ENCODE measurements at regions not wholly inside any gene's neighbourhood (a gene's known extent, or its start where the extent isn't known, plus 50 kb on each side); places are given as distances from the start of the nearest gene placed in this dataset.

- CTCF ChIA-PET, result no interaction called here
- Histone ChIP-seq H3K4me3 (ENCODE audit: low read length) (no peak overlapping the region), H3K9me3 (ENCODE audit: low read length) (no peaks in the 10 kb centered on the region), H3K36me3 (ENCODE audit: insufficient read depth, low read length) (no peaks in the 10 kb centered on the region), H3K4me1 (ENCODE audit: insufficient read depth, low read length) (no peaks in the 10 kb centered on the region), H3K27ac (ENCODE audit: low read depth, low read length) (no peak overlapping the region), H3K27me3 (ENCODE audit: insufficient read depth, low read length, poor library complexity, severe bottlenecking) (no peaks in the 10 kb centered on the region)
- H3K4me1 Mint-ChIP-seq, result no peaks in the 10 kb centered on the region
- no peak for DNase-seq
- POLR2A ChIA-PET, result no interaction called here
- no peaks in the 10 kb centered on the region for H3K36me3 Mint-ChIP-seq
- H3K27me3 Mint-ChIP-seq, result peaks cover 0 to 3% of the 10 kb centered on the region in 2 donors
- H3K9me3 Mint-ChIP-seq, result no peaks in the 10 kb centered on the region
- H3K27ac Mint-ChIP-seq, result no peak overlapping the region
- no peak overlapping the region for H3K4me3 Mint-ChIP-seq
Observed at GRCh38 chr11:15896530-15896929, 459.8 kb downstream of the SOX6 start.

DNA sequence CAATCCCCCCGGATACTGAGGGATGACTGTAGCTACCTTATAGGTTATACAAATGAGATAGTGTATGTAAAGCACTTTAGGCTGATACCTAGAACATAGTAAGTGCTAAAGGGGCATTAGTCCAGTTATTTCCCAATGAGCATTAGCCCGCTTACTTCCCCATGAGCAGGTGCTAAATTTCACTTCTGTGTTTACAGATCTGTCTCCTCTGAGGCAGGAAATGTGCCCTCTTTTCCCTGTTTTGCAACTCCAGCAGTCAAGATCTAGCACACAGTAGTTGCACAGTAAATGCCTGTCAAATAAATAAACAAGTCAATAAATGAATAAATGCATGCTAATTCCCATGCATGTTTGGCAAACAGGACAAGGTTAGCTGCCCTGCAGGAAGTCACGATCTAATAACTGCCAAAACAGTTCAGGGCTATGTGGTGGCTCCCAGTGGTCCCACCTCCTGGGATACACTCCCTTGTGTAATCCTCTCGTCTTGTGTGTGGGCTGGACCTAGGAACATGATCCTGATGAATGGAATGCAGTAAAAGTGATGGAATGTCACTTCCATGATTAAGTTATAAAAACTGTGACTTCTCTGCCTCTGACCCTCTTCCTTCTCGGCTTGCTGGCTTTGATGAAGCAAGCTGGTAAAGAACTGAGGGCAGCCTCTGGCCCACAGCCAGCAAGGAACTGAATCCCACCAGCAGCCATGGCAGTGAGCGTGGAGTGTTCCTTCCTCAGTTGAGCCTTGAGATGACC, 459.0 kb downstream of the SOX6 start:
- Mint-ChIP-seq H3K4me3 (no peak overlapping the region), H3K4me1 (no peaks in the 10 kb centered on the region), H3K27ac (no peak overlapping the region), H3K36me3 (no peaks in the 10 kb centered on the region), H3K9me3 (no peaks in the 10 kb centered on the region), H3K27me3 (peaks cover 0 to 2% of the 10 kb centered on the region in 2 donors)
- H3K9me3 ChIP-seq (ENCODE audit: low read length), result no peaks in the 10 kb centered on the region
- H3K4me3 ChIP-seq (ENCODE audit: low read length), result no peak overlapping the region
- ChIA-PET CTCF (no interaction called here), POLR2A (no interaction called here)
- H3K36me3 ChIP-seq (ENCODE audit: insufficient read depth, low read length), result no peaks in the 10 kb centered on the region
- H3K4me1 ChIP-seq (ENCODE audit: insufficient read depth, low read length), result no peaks in the 10 kb centered on the region
- no peak for DNase-seq
- no peak overlapping the region for H3K27ac ChIP-seq (ENCODE audit: low read depth, low read length)
- H3K27me3 ChIP-seq (ENCODE audit: insufficient read depth, low read length, poor library complexity, severe bottlenecking), result no peaks in the 10 kb centered on the region

- POLR2A ChIA-PET, result no interaction called here
- no peaks in the 10 kb centered on the region for H3K27me3 Mint-ChIP-seq
Observed at GRCh38 chr11:15901054-15901453, 455.3 kb downstream of the SOX6 start.

DNA sequence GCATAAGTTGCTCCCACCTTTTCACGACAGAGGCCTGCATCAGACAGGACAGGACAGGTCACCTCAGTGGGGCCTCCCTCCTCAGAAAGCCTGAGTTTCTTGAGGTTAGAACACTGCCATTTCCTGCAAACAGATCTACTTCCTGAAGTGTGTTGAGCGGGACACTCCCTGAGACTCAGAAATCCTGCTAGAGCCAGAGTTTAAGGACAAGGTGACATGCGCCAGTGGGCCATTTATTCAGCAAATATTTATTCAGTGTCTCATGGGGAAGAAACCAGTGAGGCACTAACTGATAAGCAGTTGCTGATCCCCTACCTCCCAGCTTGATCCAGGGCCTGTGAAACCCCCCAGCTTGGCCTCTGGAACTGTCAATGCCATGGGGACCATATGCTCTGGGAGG, 454.6 kb downstream of the SOX6 start:
- Mint-ChIP-seq H3K27ac (no peak overlapping the region), H3K4me1 (no peaks in the 10 kb centered on the region), H3K4me3 (no peak overlapping the region), H3K27me3 (no peaks in the 10 kb centered on the region), H3K9me3 (peaks cover 0 to 2% (median 0%) of the 10 kb centered on the region in 5 donors), H3K36me3 (no peaks in the 10 kb centered on the region)
- ChIA-PET CTCF (no interaction called here), POLR2A (no interaction called here)
- Histone ChIP-seq H3K9me3 (ENCODE audit: low read length) (no peaks in the 10 kb centered on the region), H3K27me3 (ENCODE audit: insufficient read depth, low read length, poor library complexity, severe bottlenecking) (no peaks in the 10 kb centered on the region), H3K4me1 (ENCODE audit: insufficient read depth, low read length) (no peaks in the 10 kb centered on the region), H3K4me3 (ENCODE audit: low read length) (no peak overlapping the region), H3K36me3 (ENCODE audit: insufficient read depth, low read length) (no peaks in the 10 kb centered on the region), H3K27ac (ENCODE audit: low read depth, low read length) (no peak overlapping the region)
- no peak for DNase-seq

More at GRCh38 chr11:15901054-15901453, 455.3 kb downstream of the SOX6 start:
- no peaks in the 10 kb centered on the region for H3K4me1 Mint-ChIP-seq
- no peaks in the 10 kb centered on the region for H3K36me3 ChIP-seq (ENCODE audit: insufficient read depth, low read length)
- H3K9me3 Mint-ChIP-seq, result peaks cover 0 to 2% (median 0%) of the 10 kb centered on the region in 5 donors
- DNase-seq, result no peak
- CTCF ChIA-PET, result no interaction called here
- no peaks in the 10 kb centered on the region for H3K36me3 Mint-ChIP-seq
- H3K9me3 ChIP-seq (ENCODE audit: low read length), result no peaks in the 10 kb centered on the region
- H3K27ac Mint-ChIP-seq, result no peak overlapping the region
- H3K4me3 Mint-ChIP-seq, result no peak overlapping the region
- H3K4me3 ChIP-seq (ENCODE audit: low read length), result no peak overlapping the region
- H3K4me1 ChIP-seq (ENCODE audit: insufficient read depth, low read length), result no peaks in the 10 kb centered on the region
- H3K27me3 ChIP-seq (ENCODE audit: insufficient read depth, low read length, poor library complexity, severe bottlenecking), result no peaks in the 10 kb centered on the region
- H3K27ac ChIP-seq (ENCODE audit: low read depth, low read length), result no peak overlapping the region

DNA sequence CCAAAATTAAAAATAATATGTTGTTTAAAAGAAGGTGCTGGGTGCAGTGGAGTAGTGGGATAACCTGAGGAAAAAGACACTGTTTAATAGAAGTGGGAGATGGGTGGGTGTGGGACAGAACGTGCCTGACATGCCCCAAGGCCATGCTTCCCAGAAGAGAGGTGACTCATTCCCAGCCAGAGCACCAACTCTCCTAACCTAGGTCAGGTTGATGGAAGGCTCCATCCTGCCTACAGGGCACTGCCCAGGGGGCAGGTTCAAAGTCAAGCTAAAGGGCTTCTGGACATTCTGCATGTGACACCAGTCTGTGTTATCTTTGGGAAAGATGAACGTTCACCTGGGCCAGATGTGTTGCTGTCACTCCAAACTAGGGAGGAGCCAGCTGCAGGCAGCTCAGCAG, 453.1 kb downstream of the SOX6 start:
- no peak for DNase-seq
- H3K4me1 Mint-ChIP-seq, result no peaks in the 10 kb centered on the region
- no peak overlapping the region for H3K4me3 Mint-ChIP-seq
- H3K27ac Mint-ChIP-seq, result no peak overlapping the region
- Histone ChIP-seq H3K36me3 (ENCODE audit: insufficient read depth, low read length) (no peaks in the 10 kb centered on the region), H3K27ac (ENCODE audit: low read depth, low read length) (no peak overlapping the region), H3K9me3 (ENCODE audit: low read length) (no peaks in the 10 kb centered on the region), H3K27me3 (ENCODE audit: insufficient read depth, low read length, poor library complexity, severe bottlenecking) (no peaks in the 10 kb centered on the region), H3K4me3 (ENCODE audit: low read length) (no peak overlapping the region), H3K4me1 (ENCODE audit: insufficient read depth, low read length) (no peaks in the 10 kb centered on the region)
- POLR2A ChIA-PET, result no interaction called here
- H3K9me3 Mint-ChIP-seq, result peaks cover 0 to 2% (median 0%) of the 10 kb centered on the region in 5 donors
- no peaks in the 10 kb centered on the region for H3K27me3 Mint-ChIP-seq
- CTCF ChIA-PET, result no interaction called here
- no peaks in the 10 kb centered on the region for H3K36me3 Mint-ChIP-seq

DNA sequence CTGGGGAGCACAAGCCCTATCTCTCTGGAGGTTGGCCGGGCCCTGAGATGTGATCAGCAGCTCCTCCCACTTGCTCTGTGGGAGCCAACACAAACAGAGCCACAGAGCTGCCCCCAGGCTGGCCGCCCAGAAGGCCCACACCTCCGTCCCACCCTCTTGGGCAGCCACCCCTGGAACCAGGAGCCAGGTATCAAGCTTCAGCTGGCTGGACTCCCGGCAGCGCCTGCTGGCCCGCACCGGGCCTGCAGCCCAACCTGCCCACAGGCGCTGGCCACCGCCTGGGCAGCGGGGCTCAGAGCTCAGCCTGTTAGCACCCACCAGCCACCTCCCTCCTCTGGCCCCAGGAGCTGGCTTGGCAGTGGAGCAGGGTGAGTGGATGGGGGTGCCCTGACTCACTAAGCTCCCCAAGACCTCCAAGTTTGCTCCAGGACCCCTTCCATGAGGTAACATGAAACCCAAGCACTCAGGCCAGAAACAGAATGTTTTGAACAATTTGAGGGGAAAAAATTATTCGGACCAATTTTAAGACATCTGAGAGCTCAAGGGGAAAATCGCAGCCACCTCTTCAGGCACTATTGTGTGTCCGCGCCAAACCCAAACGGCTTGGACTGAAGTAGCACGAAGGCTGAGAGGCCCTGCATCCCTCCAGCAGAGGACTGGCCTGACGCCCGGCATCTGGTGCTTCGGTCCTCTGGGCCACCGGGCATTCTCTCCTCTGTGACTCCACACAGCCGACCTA, 450.8 kb downstream of the SOX6 start:
- H3K4me3 ChIP-seq (ENCODE audit: low read length), result no peak overlapping the region

GRCh38 chr11:15906481-15907035, 449.8 kb downstream of the SOX6 start:
- no peak overlapping the region for H3K27ac Mint-ChIP-seq
- no peaks in the 10 kb centered on the region for H3K36me3 Mint-ChIP-seq
- H3K27ac ChIP-seq (ENCODE audit: low read depth, low read length), result no peak overlapping the region
- H3K4me1 Mint-ChIP-seq, result no peaks in the 10 kb centered on the region
- H3K27me3 Mint-ChIP-seq, result no peaks in the 10 kb centered on the region
- peaks cover 0 to 2% (median 0%) of the 10 kb centered on the region in 5 donors for H3K9me3 Mint-ChIP-seq
- CTCF ChIA-PET, result interaction anchor here (1.1 kb wide), 1 partner anchor 11 kb away, joined by 3 read pairs; no protein-coding TSS in a partner anchor
- H3K9me3 ChIP-seq (ENCODE audit: low read length), result no peaks in the 10 kb centered on the region
- no peak for DNase-seq
- H3K4me1 ChIP-seq (ENCODE audit: insufficient read depth, low read length), result no peaks in the 10 kb centered on the region
- no peaks in the 10 kb centered on the region for H3K27me3 ChIP-seq (ENCODE audit: insufficient read depth, low read length, poor library complexity, severe bottlenecking)
- POLR2A ChIA-PET, result no interaction called here
- H3K4me3 ChIP-seq (ENCODE audit: low read length), result no peak overlapping the region
- no peaks in the 10 kb centered on the region for H3K36me3 ChIP-seq (ENCODE audit: insufficient read depth, low read length)
- no peak overlapping the region for H3K4me3 Mint-ChIP-seq

More for the DNA sequence above, 450.8 kb downstream of the SOX6 start:
- no peaks in the 10 kb centered on the region for H3K9me3 ChIP-seq (ENCODE audit: low read length)
- ChIA-PET POLR2A (no interaction called here), CTCF (interaction anchor here (1.1 kb wide), 1 partner anchor 12 kb away, joined by 3 read pairs; no protein-coding TSS in a partner anchor)
- H3K27ac Mint-ChIP-seq, result no peak overlapping the region
- peaks cover 0 to 2% (median 0%) of the 10 kb centered on the region in 5 donors for H3K9me3 Mint-ChIP-seq
- H3K4me1 ChIP-seq (ENCODE audit: insufficient read depth, low read length), result no peaks in the 10 kb centered on the region
- H3K36me3 Mint-ChIP-seq, result no peaks in the 10 kb centered on the region
- H3K36me3 ChIP-seq (ENCODE audit: insufficient read depth, low read length), result no peaks in the 10 kb centered on the region
- no peaks in the 10 kb centered on the region for H3K27me3 Mint-ChIP-seq
- no peaks in the 10 kb centered on the region for H3K4me1 Mint-ChIP-seq
- no peaks in the 10 kb centered on the region for H3K27me3 ChIP-seq (ENCODE audit: insufficient read depth, low read length, poor library complexity, severe bottlenecking)
- DNase-seq, result no peak
- no peak overlapping the region for H3K4me3 Mint-ChIP-seq
- no peak overlapping the region for H3K27ac ChIP-seq (ENCODE audit: low read depth, low read length)

DNA sequence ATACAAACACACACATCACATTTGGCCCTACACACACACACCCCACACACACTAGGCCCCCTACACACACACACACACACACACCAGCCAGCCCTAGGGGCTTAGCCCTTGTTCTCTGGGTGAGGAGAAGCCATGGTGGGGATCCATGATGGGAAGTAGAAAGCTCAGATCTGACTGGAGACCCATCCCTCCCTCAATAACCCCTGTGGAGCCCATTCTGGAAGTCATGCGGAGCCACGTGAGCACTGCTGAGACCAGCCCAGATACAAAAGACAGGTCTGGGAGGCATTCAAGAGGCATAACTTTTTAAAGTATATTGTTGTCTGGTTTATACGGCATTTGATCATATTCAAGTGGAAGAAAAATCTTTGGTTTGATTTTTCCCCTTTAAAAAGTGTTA, 448.5 kb downstream of the SOX6 start:
- Histone ChIP-seq H3K9me3 (ENCODE audit: low read length) (no peaks in the 10 kb centered on the region), H3K4me1 (ENCODE audit: insufficient read depth, low read length) (no peaks in the 10 kb centered on the region), H3K36me3 (ENCODE audit: insufficient read depth, low read length) (no peaks in the 10 kb centered on the region), H3K4me3 (ENCODE audit: low read length) (no peak overlapping the region), H3K27ac (ENCODE audit: low read depth, low read length) (no peak overlapping the region), H3K27me3 (ENCODE audit: insufficient read depth, low read length, poor library complexity, severe bottlenecking) (no peaks in the 10 kb centered on the region)
- Mint-ChIP-seq H3K4me3 (no peak overlapping the region), H3K4me1 (no peaks in the 10 kb centered on the region), H3K27ac (no peak overlapping the region), H3K27me3 (no peaks in the 10 kb centered on the region), H3K9me3 (peaks cover 0 to 2% (median 0%) of the 10 kb centered on the region in 5 donors), H3K36me3 (no peaks in the 10 kb centered on the region)
- ChIA-PET POLR2A (no interaction called here), CTCF (no interaction called here)
- no peak for DNase-seq

Data from CD8-positive, alpha-beta memory T cell (primary cell).